Muscle layer of duodenum (tissue), 2 donors: ENCODE measurements at regions not wholly inside any gene's neighbourhood (a gene's known extent, or its start where the extent isn't known, plus 50 kb on each side); places are given as distances from the start of the nearest gene placed in this dataset.
"Not testable (repeated sequence)": the region's sequence is repeated elsewhere in the genome, so short reads cannot be mapped to it uniquely, and the experiment has no call there.

Experiments used
- H3K27ac ChIP-seq: one replicate; pipeline ENCODE4 v1.7.0; 2013; ENCODE audit warnings: mild to moderate bottlenecking, low read length
- H3K27me3 ChIP-seq: one replicate; pipeline ENCODE4 v1.7.0; 2013; ENCODE audit warnings: low read depth, mild to moderate bottlenecking, control low read depth, low read length
- H3K36me3 ChIP-seq, 2 donors: one replicate each; pipeline ENCODE4 v1.7.0; 2013; ENCODE audit warnings: low read length in 2 of 2, control low read depth in 1 of 2, mild to moderate bottlenecking in 1 of 2; ENCODE audit not compliant: insufficient read depth in 2 of 2, control insufficient read depth in 1 of 2
- H3K4me1 ChIP-seq, 2 donors: one replicate each; pipeline ENCODE4 v1.7.0; 2013; ENCODE audit warnings: low read length in 2 of 2, mild to moderate bottlenecking in 2 of 2, control low read depth in 1 of 2, moderate library complexity in 1 of 2; ENCODE audit not compliant: insufficient read depth in 2 of 2, control insufficient read depth in 1 of 2
- H3K4me3 ChIP-seq, 2 donors: one replicate each; pipeline ENCODE4 v1.7.0; 2013; ENCODE audit warnings: low read length in 2 of 2, low read depth in 1 of 2, mild to moderate bottlenecking in 1 of 2
- H3K9me3 ChIP-seq, 2 donors: one replicate each; pipeline ENCODE4 v1.7.0; 2013; ENCODE audit warnings: low read length in 2 of 2, control low read depth in 1 of 2, mild to moderate bottlenecking in 1 of 2; ENCODE audit not compliant: control insufficient read depth in 1 of 2
- donor health status: healthy.

DNA sequence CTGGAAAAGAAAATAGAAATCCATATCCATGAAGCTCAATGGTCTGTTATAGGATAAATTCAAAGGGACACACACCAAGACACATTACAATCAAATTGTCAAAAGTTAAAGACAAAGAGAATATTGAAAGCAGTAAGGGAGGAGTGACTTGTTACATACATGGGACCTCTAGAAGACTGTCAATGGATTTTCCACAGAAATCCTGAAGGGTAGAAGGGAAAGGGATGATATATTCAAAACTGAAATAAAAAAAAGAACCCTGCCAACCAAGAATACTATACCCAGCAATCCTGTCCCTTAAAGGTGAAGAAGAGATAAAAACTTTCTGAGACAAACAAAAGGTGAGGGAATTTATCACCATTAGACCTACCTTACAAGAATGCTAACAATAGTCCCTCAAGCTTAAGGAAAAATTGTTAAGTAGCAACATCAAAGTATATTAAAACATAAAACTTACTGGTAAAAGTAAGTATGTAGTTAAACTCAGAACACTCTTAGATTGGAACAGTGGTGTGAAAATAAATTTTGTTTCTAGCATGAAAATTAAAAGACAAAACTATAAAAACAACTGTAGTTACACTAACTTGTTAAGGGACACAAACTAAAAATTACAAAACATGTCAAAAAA, 103.2 kb upstream of the APP start:
- Histone ChIP-seq H3K4me3 (peak overlapping the region in 1 of 2 donors; percentile 19), H3K27ac (no peak overlapping the region), H3K4me1 (no peaks in the 10 kb centered on the region), H3K36me3 (no peaks in the 10 kb centered on the region), H3K9me3 (peaks cover 32% of the 10 kb centered on the region in 2 donors), H3K27me3 (no peaks in the 10 kb centered on the region)

DNA sequence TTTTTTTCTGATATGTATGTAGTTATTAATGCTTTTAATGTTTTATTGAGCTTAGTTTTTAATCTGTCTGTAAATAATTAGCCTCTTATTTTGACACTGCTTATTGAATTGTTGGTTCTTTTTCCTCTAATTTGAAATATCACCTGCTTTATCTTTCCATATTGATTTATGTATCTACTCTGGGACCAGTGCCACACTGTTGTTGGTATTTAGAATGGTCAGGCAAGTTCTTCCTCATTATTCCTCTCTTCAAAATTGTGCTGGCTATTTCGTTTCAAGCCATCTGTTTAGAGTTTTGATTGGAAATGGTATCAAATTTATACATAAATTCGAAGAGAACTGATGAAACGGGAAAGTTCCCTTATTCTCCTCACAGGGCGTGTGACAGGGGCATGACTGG, 96.8 kb upstream of the APP start:
- Histone ChIP-seq H3K27me3 (no peaks in the 10 kb centered on the region), H3K27ac (no peak overlapping the region), H3K4me1 (no peaks in the 10 kb centered on the region), H3K9me3 (peaks cover 5 to 10% of the 10 kb centered on the region in 2 donors), H3K4me3 (no peak overlapping the region), H3K36me3 (no peaks in the 10 kb centered on the region)

DNA sequence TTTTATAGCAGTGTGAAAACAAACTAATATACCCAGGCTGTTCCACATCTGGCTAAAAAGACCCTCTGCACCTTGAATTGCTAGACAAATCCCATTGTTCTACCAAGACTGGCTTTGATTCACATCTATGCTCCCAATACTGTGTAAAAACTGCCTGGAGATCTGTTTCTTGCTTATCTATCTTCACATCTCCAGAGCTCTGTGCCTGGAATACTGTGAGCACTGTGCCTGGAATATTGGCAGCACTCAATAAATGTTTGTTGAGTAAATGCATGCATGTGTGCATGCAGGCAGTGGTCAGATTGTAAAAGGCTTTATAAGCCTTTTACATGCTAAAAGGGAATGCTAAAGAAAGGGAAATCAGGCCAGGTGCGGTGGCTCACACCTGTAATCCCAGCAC, 75.5 kb upstream of the APP start:
- H3K27ac ChIP-seq = no peak overlapping the region
- H3K4me3 ChIP-seq = no peak overlapping the region
- no peaks in the 10 kb centered on the region for H3K4me1 ChIP-seq
- H3K27me3 ChIP-seq = no peaks in the 10 kb centered on the region
- H3K9me3 ChIP-seq = no peaks in the 10 kb centered on the region
- no peaks in the 10 kb centered on the region for H3K36me3 ChIP-seq

DNA sequence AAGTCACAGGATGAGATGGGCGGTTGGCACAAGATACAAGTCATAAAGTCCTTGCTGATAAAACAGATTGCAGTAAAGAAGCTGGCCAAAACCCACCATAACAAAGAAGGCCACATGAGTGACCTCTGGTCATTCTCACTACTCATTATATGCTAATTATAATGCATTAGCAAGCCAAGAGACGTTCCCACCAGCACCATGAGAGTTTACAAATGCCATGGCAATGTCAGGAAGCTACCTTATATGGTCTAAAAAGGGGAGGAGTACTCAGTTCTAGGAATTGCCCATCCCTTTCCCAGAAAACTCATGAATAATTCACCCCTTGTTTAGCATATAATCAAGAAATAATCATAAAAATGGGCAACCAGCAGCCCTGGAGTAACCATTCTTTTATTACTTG, 74.9 kb upstream of the APP start:
- Histone ChIP-seq H3K36me3 (no peaks in the 10 kb centered on the region), H3K27ac (no peak overlapping the region), H3K4me3 (no peak overlapping the region), H3K27me3 (no peaks in the 10 kb centered on the region), H3K4me1 (no peaks in the 10 kb centered on the region), H3K9me3 (no peaks in the 10 kb centered on the region)

DNA sequence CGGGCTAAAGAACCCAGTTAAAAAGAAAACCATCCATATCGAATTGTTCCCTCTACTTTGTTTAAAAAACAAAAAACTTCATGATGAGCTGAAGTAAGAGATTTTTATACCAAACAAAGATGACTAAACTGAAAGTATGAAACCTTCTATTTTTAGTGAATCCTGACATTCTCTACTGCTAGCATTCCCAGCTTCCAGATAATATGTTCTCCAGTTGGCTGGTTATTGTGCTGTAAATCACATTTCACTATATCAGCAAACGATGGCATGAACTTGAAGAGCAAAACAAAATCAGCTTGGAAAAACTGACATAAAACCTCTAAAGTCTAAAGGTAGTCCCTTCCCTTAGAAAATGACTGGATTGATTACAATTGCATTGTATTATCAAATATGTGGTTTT, 68.1 kb upstream of the APP start:
- H3K4me3 ChIP-seq = no peak overlapping the region

DNA sequence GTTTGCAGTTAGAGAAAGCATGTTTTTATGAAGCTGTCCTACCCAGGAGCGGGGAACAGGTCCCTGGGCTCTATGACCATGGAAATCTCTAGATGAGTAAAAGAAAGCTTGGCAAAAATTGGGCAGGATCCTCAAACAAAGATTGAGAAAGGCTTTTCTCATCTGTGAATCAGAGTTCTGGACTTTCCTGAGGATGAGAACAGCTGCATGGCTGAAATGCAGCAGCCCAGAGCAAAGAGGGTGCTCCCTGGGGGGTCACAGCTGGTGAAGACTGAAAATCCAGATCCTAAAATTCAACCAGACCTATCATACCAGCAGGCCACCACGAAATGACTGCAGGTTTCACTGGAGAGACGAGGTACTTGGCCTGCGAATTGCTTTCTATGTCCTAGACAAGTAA, 65.7 kb upstream of the APP start:
- H3K9me3 ChIP-seq = no peaks in the 10 kb centered on the region
- H3K4me3 ChIP-seq = no peak overlapping the region
- no peaks in the 10 kb centered on the region for H3K4me1 ChIP-seq
- H3K36me3 ChIP-seq = no peaks in the 10 kb centered on the region
- H3K27ac ChIP-seq = no peak overlapping the region
- H3K27me3 ChIP-seq = no peaks in the 10 kb centered on the region

More for the DNA sequence above, 68.1 kb upstream of the APP start:
- H3K36me3 ChIP-seq = no peaks in the 10 kb centered on the region
- H3K9me3 ChIP-seq = no peaks in the 10 kb centered on the region
- H3K4me1 ChIP-seq = no peaks in the 10 kb centered on the region
- H3K27ac ChIP-seq = no peak overlapping the region
- H3K27me3 ChIP-seq = no peaks in the 10 kb centered on the region

DNA sequence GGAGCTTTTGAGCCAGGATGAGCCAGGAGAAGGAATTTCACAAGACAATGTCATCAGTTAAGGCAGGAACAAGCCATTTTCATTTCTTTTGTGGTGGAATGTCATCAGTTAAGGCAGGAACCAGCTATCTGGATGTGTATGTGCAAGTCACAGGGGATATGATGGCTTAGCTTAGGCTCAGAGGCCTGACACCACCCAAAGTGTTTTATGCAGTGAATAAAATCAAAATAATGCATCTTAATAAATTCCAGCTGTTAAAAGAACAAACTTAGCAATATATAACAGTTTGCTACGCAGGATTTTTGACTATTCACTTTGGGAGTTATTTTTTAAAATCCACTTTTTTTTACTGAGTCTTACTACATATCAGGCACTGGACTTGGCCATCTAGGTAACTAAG, 62.7 kb upstream of the APP start:
- H3K27ac ChIP-seq, H3K4me1 ChIP-seq, H3K4me3 ChIP-seq, H3K9me3 ChIP-seq, H3K27me3 ChIP-seq, H3K36me3 ChIP-seq: not testable (repeated sequence)

DNA sequence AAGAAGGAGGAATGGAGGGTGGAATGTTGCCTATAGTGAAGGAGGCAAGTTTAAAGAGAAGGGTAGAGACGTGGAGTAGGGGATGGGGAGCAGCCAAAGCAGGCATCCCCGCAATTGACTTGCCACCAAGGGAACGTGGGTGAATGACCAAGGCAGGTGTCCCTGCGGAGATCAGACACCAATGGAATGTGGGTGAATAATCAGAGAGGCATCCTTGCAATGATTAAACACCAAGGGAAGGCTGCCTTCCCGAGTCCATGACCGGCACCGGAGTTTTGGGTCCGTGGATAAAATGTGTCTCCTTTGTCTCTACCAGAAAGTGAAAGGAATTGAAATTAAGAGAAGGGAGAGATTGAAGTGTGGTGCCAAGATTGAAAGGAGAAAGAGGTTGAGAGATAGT, 61.9 kb upstream of the APP start:
- not testable (repeated sequence) for H3K27me3 ChIP-seq, H3K36me3 ChIP-seq, H3K9me3 ChIP-seq

DNA sequence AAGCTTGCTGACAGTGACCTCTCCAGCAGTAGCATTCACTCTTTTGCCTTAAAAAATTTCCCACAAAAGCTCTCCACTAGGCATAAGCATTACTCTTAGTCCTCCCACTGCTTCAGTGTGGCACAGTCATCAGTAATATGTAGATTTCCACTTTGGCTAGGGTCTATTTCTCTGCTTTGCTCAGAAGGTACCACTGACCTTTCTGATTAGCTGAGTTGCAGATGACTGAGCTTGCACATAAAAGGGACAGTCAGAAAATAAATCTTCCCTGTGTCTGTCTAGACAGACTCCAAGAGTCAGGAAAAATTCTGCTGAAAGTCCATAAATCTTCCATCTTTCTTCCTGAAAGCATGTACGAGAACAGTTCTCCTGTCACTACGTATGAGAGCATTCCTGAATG, 56.6 kb upstream of the APP start:
- H3K4me3 ChIP-seq = no peak overlapping the region
- no peaks in the 10 kb centered on the region for H3K9me3 ChIP-seq
- no peak overlapping the region for H3K27ac ChIP-seq
- H3K36me3 ChIP-seq = no peaks in the 10 kb centered on the region
- H3K4me1 ChIP-seq = no peaks in the 10 kb centered on the region
- no peaks in the 10 kb centered on the region for H3K27me3 ChIP-seq

More for the DNA sequence above, 61.9 kb upstream of the APP start:
- not testable (repeated sequence) for H3K4me3 ChIP-seq, H3K27ac ChIP-seq, H3K4me1 ChIP-seq

DNA sequence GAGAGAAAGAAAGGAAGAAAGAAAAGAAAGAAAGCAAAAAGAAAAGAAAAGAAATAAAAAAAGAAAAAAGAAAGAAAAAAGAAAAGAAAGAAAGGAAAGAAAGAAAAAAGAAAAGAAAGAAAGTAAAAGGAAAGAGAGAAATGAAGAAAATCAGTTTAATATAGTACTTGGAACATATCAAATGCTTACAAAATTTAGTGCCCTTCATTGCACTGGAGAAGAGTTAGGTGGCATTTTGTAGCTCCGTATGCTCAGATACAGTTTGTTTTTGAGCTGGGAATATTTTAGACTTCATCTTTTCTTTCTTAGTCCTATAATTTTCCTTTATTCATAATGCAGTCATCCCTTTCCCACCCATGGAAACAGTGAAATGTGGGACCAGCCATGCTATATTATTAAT, 56.2 kb upstream of the APP start:
- H3K27ac ChIP-seq = no peak overlapping the region

DNA sequence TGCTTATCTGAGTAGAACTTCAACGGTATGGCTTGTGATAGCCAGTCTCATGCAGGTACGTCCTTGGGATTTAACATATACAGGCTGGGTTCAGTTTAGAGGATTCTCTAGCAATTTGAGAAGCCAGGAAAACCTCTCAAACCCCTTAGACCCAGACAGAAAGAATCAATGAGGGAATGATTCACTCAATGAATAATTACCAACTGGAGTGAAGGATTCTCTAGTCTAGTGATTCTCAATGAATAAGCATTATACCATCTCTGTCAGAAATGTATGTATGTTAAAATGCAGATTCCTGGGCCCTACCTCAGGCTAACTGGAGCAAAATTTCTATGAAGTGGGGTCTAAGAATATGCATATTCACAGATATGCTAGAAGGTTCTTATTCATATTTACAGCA, 54.5 kb upstream of the APP start:
- no peak overlapping the region for H3K4me3 ChIP-seq
- no peaks in the 10 kb centered on the region for H3K27me3 ChIP-seq
- H3K9me3 ChIP-seq = no peaks in the 10 kb centered on the region
- no peak overlapping the region for H3K27ac ChIP-seq
- H3K4me1 ChIP-seq = peaks cover 0 to 4% of the 10 kb centered on the region in 2 donors
- H3K36me3 ChIP-seq = no peaks in the 10 kb centered on the region

More for the DNA sequence above, 56.2 kb upstream of the APP start:
- no peaks in the 10 kb centered on the region for H3K36me3 ChIP-seq
- H3K9me3 ChIP-seq = no peaks in the 10 kb centered on the region
- H3K4me3 ChIP-seq = no peak overlapping the region
- no peaks in the 10 kb centered on the region for H3K27me3 ChIP-seq
- no peaks in the 10 kb centered on the region for H3K4me1 ChIP-seq

DNA sequence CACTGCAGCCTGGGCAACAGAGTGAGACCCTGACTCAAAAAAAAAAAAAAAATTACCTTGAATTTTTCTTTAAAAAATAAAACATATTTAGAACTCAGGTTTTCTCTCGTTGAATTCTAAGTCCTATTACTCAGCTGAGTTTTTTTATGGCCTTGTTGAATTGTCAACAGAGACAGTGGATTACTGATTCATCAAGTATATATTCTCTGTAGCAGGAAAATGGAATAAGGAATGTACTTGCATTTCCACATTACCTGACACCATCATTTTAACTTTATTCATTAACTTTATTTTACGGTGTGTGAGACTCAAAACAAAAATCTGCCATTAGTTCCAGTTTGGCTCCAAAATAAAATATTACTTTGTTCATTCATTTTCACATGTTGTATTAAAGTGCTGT, 53.8 kb upstream of the APP start:
- H3K27ac ChIP-seq = no peak overlapping the region
- no peak overlapping the region for H3K4me3 ChIP-seq
- H3K27me3 ChIP-seq = no peaks in the 10 kb centered on the region
- H3K4me1 ChIP-seq = peaks cover 0 to 4% of the 10 kb centered on the region in 2 donors
- no peaks in the 10 kb centered on the region for H3K36me3 ChIP-seq
- no peaks in the 10 kb centered on the region for H3K9me3 ChIP-seq
